Neural progenitor cell (in vitro differentiated cells): ENCODE measurements at regions not wholly inside any gene's neighbourhood (a gene's known extent, or its start where the extent isn't known, plus 50 kb on each side); places are given as distances from the start of the nearest gene placed in this dataset.

Source experiments
- CTCF ChIP-seq: fragments of 200-600 bp; sonication (generic); IDR thresholded peaks from 2 replicates; pipeline ENCODE4 v1.5.1; 2017; ENCODE audit warnings: antibody characterized with exemption, mild to moderate bottlenecking
- EZH2phosphoT487 ChIP-seq: fragments of 200-600 bp; sonication (generic); IDR thresholded peaks from 2 replicates; pipeline ENCODE4 v1.6.1; 2017; ENCODE audit warnings: antibody characterized with exemption

- TF ChIP-seq CTCF (no peak), EZH2phosphoT487 (no peak)
Observed at GRCh38 chrX:55167901-55168300, 52.2 kb upstream of the PAGE5 start.
